ENCODE measurements at regions not wholly inside any gene's neighbourhood (a gene's known extent, or its start where the extent isn't known, plus 50 kb on each side); places are given as distances from the start of the nearest gene placed in this dataset.
"Not testable (repeated sequence)": the region's sequence is repeated elsewhere in the genome, so short reads cannot be mapped to it uniquely, and the experiment has no call there.

- no peak for DNase-seq (ENCODE audit: low read depth)
Observed at GRCh38 chr3:3902161-3902560, 102.9 kb downstream of the LRRN1 start.

GRCh38 chr3:3906171-3906570 is 106.9 kb downstream of the LRRN1 start:
- DNase-seq (ENCODE audit: low read depth): no peak

GRCh38 chr3:3907023-3907422 is 107.8 kb downstream of the LRRN1 start:
- DNase-seq (ENCODE audit: low read depth): no peak

GRCh38 chr3:3918763-3919162 is 119.5 kb downstream of the LRRN1 start:
- DNase-seq (ENCODE audit: low read depth): no peak

GRCh38 chr3:3919316-3919715 is 120.1 kb downstream of the LRRN1 start:
- DNase-seq (ENCODE audit: low read depth): no peak

GRCh38 chr3:3923619-3924018 is 124.4 kb downstream of the LRRN1 start:
- DNase-seq (ENCODE audit: low read depth): no peak

- no peak for DNase-seq (ENCODE audit: low read depth)
Observed at GRCh38 chr3:3927198-3927597, 128.0 kb downstream of the LRRN1 start.

- no peak for DNase-seq (ENCODE audit: low read depth)
Observed at GRCh38 chr3:3927965-3928364, 128.7 kb downstream of the LRRN1 start.

- DNase-seq (ENCODE audit: low read depth): not testable (repeated sequence)
Observed at GRCh38 chr3:3941380-3941779, 142.1 kb downstream of the LRRN1 start.

GRCh38 chr3:3951071-3951470 is 151.8 kb downstream of the LRRN1 start:
- DNase-seq (ENCODE audit: low read depth): no peak

- no peak for DNase-seq (ENCODE audit: low read depth)
Observed at GRCh38 chr3:3951501-3951900, 152.3 kb downstream of the LRRN1 start.

GRCh38 chr3:3962867-3963266 is 163.6 kb downstream of the LRRN1 start:
- DNase-seq (ENCODE audit: low read depth): not testable (repeated sequence)

- no peak for DNase-seq (ENCODE audit: low read depth)
Observed at GRCh38 chr3:3984053-3984452, 184.8 kb downstream of the LRRN1 start.

GRCh38 chr3:3991598-3991997 is 192.4 kb downstream of the LRRN1 start:
- no peak for DNase-seq (ENCODE audit: low read depth)

- no peak for DNase-seq (ENCODE audit: low read depth)
Observed at GRCh38 chr3:3992312-3992874, 193.2 kb downstream of the LRRN1 start.

- DNase-seq (ENCODE audit: low read depth): no peak
Observed at GRCh38 chr3:3998140-3998922, 199.1 kb downstream of the LRRN1 start.

GRCh38 chr3:3999340-3999739 is 200.1 kb downstream of the LRRN1 start:
- DNase-seq (ENCODE audit: low read depth): not testable (repeated sequence)

- no peak for DNase-seq (ENCODE audit: low read depth)
Observed at GRCh38 chr3:4001976-4002375, 202.7 kb downstream of the LRRN1 start.

- no peak for DNase-seq (ENCODE audit: low read depth)
Observed at GRCh38 chr3:4006288-4006687, 207.1 kb downstream of the LRRN1 start.

GRCh38 chr3:4008205-4008604 is 209.0 kb downstream of the LRRN1 start:
- no peak for DNase-seq (ENCODE audit: low read depth)

GRCh38 chr3:4011166-4011565 is 211.9 kb downstream of the LRRN1 start:
- DNase-seq (ENCODE audit: low read depth): no peak

- DNase-seq (ENCODE audit: low read depth): no peak
Observed at GRCh38 chr3:4015426-4015825, 216.2 kb downstream of the LRRN1 start.

GRCh38 chr3:4019501-4019900 is 220.3 kb downstream of the LRRN1 start:
- DNase-seq (ENCODE audit: low read depth): no peak

GRCh38 chr3:4021162-4021561 is 221.9 kb downstream of the LRRN1 start:
- DNase-seq (ENCODE audit: low read depth): no peak

Measured in GM04503 (cell line).